ENCODE measurements at regions not wholly inside any gene's neighbourhood (a gene's known extent, or its start where the extent isn't known, plus 50 kb on each side); places are given as distances from the start of the nearest gene placed in this dataset.
"Not testable (repeated sequence)": the region's sequence is repeated elsewhere in the genome, so short reads cannot be mapped to it uniquely, and the experiment has no call there.

DNA sequence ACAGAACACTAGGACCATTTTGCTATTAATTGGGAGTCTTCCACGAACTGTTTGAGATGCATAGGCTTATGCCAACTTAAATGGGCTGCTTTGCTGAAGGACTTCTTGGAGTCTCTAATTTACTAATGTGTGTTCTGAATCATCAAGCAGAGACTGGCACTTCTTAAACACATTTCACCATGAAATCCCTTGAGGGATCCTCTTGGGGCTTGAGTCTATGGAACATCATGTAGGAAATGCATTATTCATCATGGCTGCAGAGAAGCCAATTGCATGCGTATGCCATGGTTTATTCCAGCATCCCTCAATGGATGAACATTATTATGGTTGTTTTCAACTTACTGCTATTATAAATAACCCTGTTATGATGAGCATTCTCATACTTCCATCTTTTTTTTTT lies 73.4 kb downstream of the FGD2 start:
- ATAC-seq (ENCODE audit: poor library complexity) = no peak
- intact Hi-C loops (cut with DNase I) = no loop called here

DNA sequence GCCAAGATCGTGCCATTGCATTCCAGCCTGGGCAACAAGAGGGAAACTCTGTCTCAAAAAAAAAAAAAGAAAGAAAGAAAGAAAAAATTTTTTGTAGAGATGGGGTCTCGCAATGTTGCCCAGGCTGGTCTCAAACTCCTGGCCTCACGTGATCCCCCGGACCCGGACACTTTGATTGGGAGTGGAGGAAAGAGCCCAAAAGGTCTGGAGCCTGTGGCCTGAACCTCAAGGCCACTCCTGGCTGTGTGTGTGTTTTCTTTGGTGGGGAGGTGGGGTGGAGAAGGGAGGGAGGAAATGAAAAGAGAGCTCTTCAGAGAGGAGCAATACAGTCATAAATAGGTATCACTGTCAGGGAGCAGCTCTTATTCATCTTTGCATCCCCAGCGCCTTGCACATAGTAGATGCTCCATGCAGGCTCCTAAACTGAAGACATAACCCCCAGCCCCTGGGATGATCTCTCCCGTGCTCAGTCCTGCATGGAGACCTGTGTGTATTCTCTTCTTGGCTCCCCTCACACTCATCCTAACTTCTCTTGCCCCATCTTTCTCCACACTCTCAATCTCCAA lies 75.7 kb downstream of the FGD2 start:
- no peak for DNase-seq
- ATAC-seq (ENCODE audit: poor library complexity) = no peak
- intact Hi-C loops (cut with DNase I) = no loop called here

More for the DNA sequence above, 73.4 kb downstream of the FGD2 start:
- no peak for DNase-seq

DNA sequence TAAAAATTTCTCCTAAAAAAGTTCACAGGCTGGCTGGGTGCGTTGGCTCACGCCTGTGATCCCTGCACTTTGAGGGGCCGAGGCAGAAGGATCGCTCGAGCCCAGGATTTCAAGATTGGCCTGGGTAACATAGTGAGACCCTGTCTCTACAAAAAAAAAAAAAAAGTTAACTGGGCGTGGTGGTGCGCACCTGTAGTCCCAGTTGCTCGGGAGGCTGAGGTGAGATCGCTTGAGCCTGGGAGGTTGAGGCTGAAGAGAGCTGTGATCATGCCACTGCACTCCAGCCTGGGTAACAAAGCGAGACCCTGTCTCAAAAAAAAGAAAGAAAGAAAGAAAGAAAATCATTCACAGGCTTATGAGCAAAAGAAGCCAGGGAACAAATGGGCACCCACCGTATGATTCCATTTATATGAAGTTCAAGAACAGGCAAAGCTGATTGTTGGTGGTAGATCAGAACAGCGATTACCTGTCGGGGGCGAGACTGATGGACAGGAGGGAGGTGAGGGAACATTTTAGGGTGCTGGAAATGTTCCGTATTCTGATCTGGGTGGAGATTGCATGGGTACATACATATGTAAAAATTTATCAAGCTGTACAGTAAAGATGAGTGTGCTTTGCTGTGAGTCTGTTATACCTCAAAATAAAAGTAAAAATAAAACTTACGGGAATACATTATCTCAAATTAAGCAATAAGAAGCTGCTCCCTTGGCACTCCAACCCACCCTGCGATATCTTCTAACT lies 77.1 kb downstream of the FGD2 start:
- DNase-seq = no peak
- ATAC-seq (ENCODE audit: poor library complexity) = no peak
- intact Hi-C loops (cut with DNase I) = no loop called here

DNA sequence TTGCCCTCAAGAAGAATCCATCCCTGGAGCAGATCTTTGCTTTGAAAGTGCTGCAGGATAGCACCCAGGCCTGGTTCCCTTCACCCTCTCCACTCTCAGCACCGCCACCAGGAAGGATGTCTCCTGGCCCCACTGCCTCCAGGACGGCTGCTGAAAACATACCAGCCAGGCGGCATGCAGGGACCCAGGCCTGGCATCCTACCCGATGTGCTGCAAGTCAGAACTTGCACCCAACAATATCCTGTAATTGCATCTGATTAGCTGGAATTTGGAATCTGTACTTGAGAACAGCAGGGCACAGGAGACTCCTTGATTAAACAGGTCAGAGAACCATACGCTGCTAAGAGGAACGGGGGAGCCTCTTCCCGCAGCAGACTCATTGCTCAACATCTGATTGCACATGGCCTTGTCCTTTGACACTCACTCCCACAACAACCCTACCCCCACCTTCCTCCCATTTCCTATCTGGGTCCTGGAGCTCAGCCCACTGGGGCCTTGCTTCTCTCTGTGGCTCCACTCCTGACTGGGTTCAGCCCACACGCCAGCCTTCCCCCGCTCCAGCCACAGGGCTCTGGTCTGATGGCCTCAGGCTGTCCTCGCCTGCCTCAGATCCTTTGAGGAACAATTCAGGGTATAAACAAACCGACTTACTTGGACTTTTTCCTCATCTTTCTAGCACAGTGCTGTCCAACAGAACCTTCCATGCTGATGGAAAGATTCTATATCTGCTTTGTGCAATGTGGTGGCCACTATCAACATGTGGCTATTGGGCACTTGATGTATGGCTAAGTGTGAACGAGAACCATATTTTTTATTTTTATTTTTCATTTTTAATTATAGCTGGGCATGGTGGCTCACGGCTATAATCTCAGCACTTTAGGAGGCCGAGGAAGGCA lies 78.0 kb downstream of the FGD2 start:
- peak; percentile 91 for ATAC-seq (ENCODE audit: poor library complexity)
- intact Hi-C loops (cut with DNase I) = no loop called here

DNA sequence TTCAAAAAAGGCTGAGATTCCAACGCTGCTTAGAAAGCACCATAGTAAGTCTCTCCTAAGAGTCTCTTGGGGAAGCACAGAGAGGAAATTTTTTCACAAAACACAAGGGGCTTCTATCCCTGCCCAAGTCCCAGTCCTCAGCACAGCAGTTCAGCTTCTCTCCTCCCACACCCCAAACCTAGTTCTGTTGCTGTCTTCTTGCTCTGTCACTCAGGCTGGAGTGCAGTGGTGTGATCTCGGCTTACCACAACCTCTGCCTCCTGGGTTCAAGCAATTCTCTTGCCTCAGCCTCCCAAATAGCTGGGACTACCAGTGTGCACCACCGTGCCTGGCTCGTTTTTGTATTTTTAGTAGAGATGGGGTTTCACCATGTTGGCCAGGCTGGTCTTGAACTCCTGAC lies 79.2 kb downstream of the FGD2 start:
- DNase-seq; intact Hi-C loops (cut with DNase I); ATAC-seq (ENCODE audit: poor library complexity): not testable (repeated sequence)

More for the DNA sequence above, 78.0 kb downstream of the FGD2 start:
- peak; percentile 89 for DNase-seq

DNA sequence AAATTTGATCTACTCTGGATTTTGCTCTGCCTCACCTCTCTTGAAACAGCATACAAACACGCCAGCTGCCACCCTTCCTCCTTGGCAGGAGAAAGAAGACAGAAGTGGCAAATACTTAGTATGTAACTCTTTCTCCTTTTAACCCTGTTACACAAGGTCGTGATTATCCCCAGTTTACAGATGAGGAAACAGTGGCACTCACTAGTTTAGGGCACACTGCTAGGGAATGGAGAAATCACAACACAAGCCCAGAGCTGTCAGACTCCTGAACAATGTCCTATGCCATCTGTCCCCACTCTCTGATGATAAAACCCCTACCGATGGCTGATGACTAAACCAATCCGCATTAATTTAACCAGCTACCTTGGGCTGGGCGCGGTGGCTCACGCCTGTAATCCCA lies 79.7 kb downstream of the FGD2 start:
- intact Hi-C loops (cut with DNase I) = no loop called here
- DNase-seq (no peak), ATAC-seq (ENCODE audit: poor library complexity) (no peak)

DNA sequence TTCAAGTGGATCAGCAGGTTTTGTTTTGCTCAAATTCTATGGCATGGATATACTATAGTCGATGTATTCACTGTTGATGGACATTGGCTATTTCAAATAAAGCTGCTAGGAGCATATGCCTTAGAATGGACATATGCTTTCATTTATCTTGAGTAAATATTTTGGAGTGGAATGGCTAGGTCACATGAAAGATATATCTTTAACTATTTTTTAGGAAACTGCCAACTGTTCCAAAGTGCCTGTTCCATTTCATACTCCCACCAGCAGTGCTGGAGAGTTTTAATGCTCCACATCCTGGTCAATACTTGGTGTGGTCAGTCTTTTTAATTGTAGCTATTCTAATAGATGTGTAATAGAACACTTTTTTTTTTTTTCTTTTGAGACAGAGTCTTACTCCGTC lies 81.1 kb upstream of the PIM1 start:
- no peak for ATAC-seq (ENCODE audit: poor library complexity)
- DNase-seq = no peak
- intact Hi-C loops (cut with DNase I) = no loop called here

DNA sequence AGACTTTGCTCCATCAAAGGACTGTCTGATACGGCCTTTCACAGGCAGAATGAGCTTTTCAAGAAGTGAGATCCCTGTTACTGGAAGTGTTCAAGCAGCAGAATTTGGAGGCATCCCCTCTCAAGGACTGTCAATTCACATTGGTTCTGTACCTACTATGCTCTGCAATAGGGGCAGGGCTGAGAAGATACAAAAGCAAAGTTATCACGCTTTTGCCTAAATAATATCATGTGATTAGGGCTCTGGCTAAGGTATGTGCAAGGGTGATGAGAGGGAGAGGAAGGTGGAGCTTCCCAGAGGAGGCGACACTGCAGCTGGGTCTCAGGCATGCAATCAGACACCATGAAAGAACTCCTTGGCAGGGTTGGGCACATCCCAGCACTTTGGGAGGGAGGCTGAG lies 80.2 kb upstream of the PIM1 start:
- ATAC-seq (ENCODE audit: poor library complexity) (no peak), DNase-seq (no peak)
- intact Hi-C loops (cut with DNase I) = no loop called here

DNA sequence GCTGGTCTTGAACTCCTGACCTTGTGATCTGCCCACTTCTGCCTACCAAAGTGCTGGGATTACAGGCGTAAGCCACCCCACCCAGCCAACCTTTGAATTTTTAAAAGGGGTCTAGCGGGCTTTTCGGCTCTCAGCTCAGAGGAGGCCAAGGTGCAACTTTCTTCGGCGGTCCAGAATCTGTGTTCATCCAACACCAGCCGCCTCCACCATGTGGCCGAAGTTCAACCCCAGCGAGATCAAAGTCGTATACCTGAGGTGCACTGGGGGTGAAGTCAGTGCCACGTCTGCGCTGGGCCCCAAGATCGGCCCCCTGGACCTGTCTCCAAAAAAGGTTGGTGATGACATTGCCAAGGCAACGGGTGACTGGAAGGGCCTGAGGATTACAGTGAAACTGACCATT lies 78.8 kb upstream of the PIM1 start:
- ATAC-seq (ENCODE audit: poor library complexity); intact Hi-C loops (cut with DNase I); DNase-seq: not testable (repeated sequence)

DNA sequence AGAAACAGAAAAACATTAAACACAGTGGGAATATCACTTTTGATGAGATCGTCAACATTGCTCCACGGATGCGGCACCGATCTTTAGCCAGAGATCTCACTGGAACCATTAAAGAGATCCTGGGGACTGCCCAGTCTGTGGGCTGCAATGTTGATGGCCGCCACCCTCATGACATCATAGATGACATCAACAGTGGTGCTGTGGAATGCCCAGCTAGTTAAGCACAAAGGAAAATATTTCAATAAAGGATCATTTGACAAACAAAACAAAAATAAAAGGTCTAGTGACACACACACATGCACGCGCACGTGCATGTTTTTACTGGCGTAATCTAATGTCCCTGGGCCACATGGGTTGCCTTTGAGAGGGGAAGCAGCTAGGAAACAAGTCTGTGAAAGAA lies 78.4 kb upstream of the PIM1 start:
- ATAC-seq (ENCODE audit: poor library complexity); intact Hi-C loops (cut with DNase I); DNase-seq: not testable (repeated sequence)

DNA sequence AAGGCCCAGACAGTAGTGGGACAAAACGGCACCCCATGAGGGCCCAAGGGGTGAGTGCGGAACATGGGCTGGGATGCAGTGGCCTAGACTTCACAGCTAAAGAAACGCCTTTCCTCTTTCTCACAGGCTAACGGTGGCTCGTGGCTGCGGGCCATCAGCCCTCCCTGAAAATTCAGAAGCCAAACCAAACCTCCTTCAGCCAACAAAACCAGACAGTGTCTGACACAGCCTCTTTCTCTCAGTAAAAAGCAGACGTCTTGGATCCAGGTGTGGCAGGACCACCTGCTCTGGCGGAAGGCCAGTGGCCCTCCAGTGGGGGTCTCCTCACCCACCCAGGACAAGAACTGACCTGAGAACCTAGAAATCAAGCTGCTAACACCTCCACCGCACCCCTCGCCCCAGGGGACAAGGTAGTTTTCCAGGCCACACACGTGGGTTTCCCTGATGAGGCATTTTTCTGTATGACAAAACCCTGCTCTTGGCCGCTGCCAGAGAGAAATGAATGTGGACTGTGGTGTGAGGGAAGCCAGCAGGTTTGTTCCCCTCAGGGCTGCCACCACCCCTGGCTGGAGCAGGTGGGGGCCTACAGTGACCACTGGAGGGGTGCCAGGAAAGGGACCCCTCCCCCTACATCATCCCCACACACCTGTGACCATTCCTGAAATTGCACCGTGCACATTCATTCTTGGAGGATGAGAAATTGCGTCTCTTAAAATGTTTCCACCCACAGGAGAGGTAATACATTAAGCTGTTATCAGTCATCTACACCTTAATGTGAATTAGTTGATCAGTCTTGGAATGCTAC lies 76.8 kb upstream of the PIM1 start:
- peak; percentile 15 for ATAC-seq (ENCODE audit: poor library complexity)
- no peak for DNase-seq
- intact Hi-C loops (cut with DNase I) = no loop called here

DNA sequence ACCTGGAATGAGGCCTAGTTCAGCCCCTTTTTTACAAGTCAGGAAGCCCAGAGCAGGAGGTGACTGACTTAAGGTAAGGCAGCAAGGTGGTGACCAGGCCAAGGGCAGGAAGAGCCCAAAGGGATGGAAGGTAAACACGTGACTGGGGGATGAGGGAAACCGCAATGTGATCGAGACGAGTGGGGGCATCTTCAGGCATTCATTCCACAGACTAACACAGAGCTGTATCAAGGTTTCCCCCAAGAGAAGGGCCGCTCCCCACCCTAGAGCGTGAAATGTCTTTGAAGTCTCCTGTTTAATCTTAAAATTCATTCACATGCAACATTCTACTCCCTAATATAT lies 76.3 kb upstream of the PIM1 start:
- intact Hi-C loops (cut with DNase I) = no loop called here
- ATAC-seq (ENCODE audit: poor library complexity) = no peak

DNA sequence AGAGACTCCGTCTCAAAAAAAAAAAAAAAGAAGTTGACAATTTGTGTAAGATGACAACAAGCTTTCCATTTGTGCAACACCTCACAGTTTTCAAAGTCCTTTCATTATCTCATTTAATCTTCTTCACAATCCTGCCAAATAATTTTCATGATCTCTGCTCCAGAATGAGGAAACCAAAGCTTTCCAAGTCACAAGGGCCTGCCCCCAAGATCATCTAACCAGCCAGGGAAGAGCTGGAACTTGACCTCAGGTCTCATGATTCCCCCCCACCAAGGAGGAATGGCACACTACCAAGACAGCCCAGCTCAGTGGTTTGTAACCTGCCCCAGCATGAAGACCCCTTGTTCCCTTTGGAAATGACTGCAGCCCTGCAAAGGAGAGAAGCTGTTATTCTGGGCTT lies 74.0 kb upstream of the PIM1 start:
- ATAC-seq (ENCODE audit: poor library complexity) (no peak), DNase-seq (no peak)
- intact Hi-C loops (cut with DNase I) = no loop called here

More for the DNA sequence above, 76.3 kb upstream of the PIM1 start:
- no peak for DNase-seq

DNA sequence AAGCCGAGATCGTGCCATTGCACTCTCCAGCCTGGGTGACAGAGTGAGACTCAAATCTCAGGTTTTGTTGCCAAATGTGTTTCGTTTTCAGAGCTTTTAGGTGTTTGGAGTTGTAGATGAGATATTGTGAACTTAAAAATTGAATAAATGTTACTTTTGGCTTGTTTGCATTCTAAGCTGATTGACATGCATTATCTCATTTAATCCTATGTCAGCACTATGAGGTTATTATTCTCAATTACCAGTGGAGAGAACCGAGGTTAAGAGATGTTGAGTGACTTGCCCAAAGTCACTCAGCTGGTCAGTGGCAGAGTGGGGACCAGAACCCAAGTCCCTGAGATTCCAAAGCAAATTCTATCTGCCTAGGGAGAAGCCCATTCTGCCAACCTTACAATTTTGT lies 72.6 kb upstream of the PIM1 start:
- intact Hi-C loops (cut with DNase I) = no loop called here
- ATAC-seq (ENCODE audit: poor library complexity) (no peak), DNase-seq (no peak)

DNA sequence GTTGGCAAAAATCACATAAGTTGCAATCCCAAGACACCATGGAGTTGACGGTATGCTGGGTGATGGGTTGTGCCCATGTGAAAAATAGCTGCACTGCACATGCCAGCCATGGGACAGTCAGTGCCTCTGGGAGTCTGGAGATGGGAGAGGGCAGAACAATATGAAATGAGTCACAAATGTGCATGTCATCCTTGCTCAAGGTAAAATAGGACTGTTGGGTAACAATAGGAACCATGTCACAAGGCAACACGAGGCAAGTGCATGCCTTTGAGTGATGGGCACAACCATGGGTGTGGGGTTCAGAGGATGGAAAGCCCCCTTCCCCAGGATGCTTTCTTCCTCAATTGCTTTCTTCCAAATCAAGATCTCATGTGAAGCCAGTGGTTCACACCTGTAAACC lies 70.5 kb upstream of the PIM1 start:
- DNase-seq (no peak), ATAC-seq (ENCODE audit: poor library complexity) (no peak)
- intact Hi-C loops (cut with DNase I) = no loop called here

DNA sequence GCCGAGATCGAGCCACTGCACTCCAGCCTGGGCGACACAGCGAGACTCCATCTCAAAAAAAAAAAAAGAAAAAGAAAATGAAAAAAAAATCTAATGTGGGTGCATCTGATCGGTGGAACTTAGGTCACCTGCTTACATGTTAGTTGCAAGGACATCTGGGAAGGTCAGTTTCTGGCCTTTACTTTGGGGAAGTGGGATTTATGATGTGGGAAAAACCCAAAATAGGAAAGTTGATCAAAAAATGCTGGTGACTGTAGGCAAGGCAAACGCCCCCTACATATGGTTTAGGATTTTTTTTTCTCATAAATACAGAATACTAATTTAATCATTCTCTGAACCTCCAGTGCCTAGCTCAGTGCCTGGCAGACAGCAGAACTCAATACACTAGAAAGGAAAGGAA lies 69.2 kb upstream of the PIM1 start:
- ATAC-seq (ENCODE audit: poor library complexity) (no peak), DNase-seq (no peak)
- intact Hi-C loops (cut with DNase I) = loop anchor here (10.0 kb wide), 1 partner anchor 46 kb away; no protein-coding TSS in a partner anchor

DNA sequence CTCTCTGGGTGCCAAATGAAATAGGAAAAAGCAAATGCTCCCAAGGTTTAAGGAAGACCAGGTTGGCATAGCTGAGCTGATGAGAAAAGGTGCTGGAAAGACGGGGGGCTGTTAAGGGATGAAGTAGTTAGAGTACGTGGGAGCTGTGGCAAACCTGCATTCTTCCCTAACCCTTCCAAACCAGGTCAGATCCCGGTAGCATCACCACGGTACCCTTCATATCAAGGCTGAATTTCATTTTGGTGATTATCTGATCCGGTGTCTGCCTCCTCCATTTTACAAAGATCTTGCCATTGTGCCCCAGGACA lies 68.0 kb upstream of the PIM1 start:
- intact Hi-C loops (cut with DNase I) = loop anchor here (10.0 kb wide), 1 partner anchor 47 kb away; no protein-coding TSS in a partner anchor

DNA sequence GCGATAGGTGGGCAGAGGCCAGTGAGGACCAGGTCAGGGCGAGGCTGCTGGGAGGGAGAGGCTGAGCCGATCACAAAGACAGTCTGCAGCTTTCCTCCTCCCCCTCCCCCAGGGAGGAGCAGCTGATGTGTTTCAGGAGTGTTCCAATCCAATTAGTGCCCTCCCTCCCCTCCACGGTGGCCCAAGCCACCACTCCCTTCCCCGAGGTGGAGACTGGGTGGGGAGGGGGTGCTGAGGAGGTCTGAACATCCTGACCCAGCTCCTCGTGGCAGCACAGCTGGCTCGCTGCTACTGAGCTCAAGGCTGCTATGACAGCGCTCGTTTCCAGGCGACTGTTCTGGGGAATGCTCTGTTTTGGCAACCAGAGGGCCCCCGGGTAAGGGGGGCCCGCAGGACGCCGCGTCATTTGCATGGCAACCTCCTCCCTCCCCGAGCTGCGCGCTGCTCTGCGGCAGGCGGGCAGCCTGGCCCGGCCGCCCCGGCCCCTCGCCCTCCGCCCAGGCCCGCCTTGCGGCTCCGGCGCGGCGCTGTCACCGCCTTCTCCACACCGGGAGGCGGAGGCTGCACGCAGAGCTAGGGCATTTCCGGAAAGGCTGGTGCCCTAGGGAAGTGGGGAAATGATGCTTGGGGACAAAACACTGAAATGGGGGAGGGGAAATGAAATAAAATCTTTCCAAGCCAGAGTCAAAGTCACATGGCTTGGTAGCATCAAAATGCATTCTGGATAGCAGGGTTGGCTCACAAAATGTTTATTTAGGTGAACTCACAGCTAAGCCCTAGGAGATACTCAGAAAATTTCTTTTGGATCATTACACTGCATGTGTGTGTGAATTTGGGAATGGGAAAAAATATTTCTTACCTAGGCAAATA lies 67.4 kb upstream of the PIM1 start:
- DNase-seq (peak; percentile 93), ATAC-seq (ENCODE audit: poor library complexity) (peak; percentile 92)
- intact Hi-C loops (cut with DNase I) = loop anchor here (10.0 kb wide), 1 partner anchor 48 kb away; no protein-coding TSS in a partner anchor

More for the DNA sequence above, 68.0 kb upstream of the PIM1 start:
- no peak for ATAC-seq (ENCODE audit: poor library complexity)
- DNase-seq = no peak
